Stimulated activated CD4-positive, alpha-beta T cell treated with anti-CD3 and anti-CD28 coated beads, TNF-alpha, amount 100 ng/mL, for 24 hours (primary cell): ENCODE measurements at regions not wholly inside any gene's neighbourhood (a gene's known extent, or its start where the extent isn't known, plus 50 kb on each side); places are given as distances from the start of the nearest gene placed in this dataset.

Source experiments
- DNase-seq, 3 experiments: peaks; one replicate each; pipeline ENCODE4 v3.0.0-alpha.2; 2020; ENCODE audit warnings: low read depth in 3 of 3

- no peak for DNase-seq
These were observed 181.5 kb downstream of the IRX2 start for GRCh38 chr5:2569774-2570542.

- DNase-seq, result no peak
These were observed 182.3 kb downstream of the IRX2 start for GRCh38 chr5:2569176-2569575.

DNA sequence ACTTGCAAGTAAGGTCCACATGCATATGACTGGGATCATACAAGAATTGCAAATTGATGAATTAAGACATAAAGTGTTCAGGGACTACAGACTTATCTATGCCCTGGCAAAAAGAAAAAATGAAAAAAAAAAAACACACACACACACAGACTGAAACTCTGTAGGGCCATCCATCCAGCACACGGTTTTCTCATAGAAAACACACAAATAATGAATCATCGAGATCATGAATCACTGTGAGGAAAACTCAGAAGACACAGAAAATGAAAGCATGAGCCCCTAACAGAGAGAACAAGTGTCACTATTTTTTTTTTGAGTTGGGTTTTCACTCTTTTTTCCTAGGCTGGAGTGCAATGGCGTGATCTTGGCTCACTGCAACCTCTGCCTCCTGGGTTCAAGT, 185.2 kb downstream of the IRX2 start:
- no peak for DNase-seq

DNA sequence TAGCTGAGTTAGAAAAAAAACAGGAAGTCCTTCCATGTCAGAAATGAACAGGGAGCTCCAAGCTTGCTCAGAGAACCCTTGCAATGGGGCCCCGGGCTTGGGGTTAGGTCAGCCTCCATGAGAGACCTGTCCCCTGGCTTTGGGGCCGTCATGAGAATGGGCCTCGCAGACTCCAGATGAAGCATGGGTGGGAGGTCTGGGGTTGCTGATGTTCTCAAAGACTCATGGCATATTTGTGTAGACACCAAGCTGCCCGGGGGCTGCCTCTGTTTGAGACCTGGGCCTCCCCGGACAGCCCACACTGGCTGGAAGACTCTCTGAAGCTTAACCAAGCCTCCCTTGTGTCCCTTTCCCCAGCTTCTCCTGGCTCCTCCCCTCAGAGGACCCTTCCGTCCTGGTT, 186.3 kb downstream of the IRX2 start:
- no peak for DNase-seq

GRCh38 chr5:2563046-2563445, 188.4 kb downstream of the IRX2 start:
- no peak for DNase-seq

DNA sequence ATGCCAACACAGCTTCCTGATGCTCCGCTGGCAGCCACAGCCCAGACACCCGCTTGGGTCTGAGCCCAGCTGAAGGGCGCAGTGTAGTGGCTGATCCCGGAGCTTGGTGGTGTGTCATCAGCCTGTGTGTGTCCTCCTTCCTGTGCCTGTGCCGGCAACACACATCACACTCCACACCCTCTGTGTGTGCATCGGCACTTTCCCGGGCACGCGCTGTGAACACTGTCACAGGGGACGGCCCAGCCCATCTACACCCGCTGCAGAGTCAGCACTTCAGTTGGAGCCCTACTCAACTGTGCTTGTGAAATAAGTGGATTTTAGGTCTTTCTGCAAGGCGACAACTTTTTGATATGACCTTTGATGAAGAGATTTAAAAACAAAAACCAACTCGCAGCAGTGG, 189.4 kb downstream of the IRX2 start:
- no peak for DNase-seq

GRCh38 chr5:2560435-2560834, 191.0 kb downstream of the IRX2 start:
- no peak for DNase-seq

GRCh38 chr5:2557435-2557834, 194.0 kb downstream of the IRX2 start:
- no peak for DNase-seq

- no peak for DNase-seq
These were observed 195.0 kb downstream of the IRX2 start for GRCh38 chr5:2556375-2556966.

DNA sequence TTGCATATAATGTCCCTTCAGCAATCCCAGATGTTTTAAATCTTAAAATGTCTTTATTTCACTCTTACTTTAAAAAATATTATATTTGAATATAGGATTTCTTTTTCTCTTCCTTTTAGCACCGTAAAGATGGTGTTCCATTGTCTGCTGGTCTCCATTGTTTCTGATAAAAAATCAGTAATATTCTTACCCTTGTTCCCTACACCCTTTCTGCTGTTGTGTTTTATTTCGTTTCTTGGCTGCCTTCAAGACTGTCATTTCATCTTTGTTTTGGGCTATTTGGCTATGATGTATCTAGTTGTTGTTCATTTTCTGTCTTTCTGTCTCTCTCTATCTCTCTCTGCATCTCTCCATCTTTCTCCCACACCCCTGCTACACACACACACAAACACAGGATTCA, 197.9 kb downstream of the IRX2 start:
- DNase-seq, result no peak

GRCh38 chr5:2550509-2550908, 201.0 kb downstream of the IRX2 start:
- DNase-seq, result no peak

DNA sequence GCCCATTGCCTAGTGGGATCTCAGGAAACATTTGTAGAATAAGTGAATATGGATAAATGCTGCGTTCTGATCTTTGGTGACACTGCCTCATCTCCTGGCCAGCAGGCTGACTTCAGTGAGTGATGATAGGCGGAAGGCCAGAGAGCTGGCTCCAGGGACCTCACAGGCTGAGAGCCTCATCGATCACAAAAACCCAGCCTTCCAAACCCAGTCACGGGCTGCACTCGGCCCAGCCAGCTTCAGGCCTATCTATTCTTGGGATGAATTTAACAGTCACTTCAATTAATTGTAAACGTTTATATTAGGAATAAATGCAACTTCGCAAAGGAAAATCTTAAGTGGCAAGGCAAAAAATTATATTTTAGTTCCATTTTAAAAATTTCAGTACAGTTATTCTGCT, 201.6 kb downstream of the IRX2 start:
- DNase-seq, result no peak

GRCh38 chr5:2549354-2549753, 202.1 kb downstream of the IRX2 start:
- DNase-seq, result no peak

GRCh38 chr5:2546938-2547337, 204.5 kb downstream of the IRX2 start:
- DNase-seq, result no peak

DNA sequence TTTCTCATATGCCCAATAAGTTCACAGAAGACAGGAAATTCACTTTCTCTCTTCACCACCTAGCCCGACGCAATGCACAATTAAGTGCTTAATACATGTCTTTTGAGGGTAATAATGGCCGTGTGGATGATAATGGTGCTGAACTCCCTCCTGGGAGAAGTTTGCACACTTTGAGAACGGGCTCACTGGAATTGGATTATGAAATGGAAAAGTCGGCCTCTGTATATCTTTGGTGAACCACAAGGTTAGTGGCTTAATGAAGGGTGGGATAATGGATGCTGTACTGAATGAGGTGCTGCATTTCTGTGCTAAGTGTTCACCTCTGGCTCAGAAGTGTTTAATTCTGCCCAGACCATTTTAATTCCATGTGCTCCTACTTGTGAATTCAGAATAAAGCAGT, 207.5 kb downstream of the IRX2 start:
- DNase-seq, result no peak

- DNase-seq, result no peak
These were observed 208.7 kb downstream of the IRX2 start for GRCh38 chr5:2542821-2543220.

GRCh38 chr5:2542026-2542425, 209.5 kb downstream of the IRX2 start:
- DNase-seq, result no peak

- no peak for DNase-seq
These were observed 213.3 kb downstream of the IRX2 start for GRCh38 chr5:2538169-2538568.

GRCh38 chr5:2537378-2538145, 213.9 kb downstream of the IRX2 start:
- no peak for DNase-seq

DNA sequence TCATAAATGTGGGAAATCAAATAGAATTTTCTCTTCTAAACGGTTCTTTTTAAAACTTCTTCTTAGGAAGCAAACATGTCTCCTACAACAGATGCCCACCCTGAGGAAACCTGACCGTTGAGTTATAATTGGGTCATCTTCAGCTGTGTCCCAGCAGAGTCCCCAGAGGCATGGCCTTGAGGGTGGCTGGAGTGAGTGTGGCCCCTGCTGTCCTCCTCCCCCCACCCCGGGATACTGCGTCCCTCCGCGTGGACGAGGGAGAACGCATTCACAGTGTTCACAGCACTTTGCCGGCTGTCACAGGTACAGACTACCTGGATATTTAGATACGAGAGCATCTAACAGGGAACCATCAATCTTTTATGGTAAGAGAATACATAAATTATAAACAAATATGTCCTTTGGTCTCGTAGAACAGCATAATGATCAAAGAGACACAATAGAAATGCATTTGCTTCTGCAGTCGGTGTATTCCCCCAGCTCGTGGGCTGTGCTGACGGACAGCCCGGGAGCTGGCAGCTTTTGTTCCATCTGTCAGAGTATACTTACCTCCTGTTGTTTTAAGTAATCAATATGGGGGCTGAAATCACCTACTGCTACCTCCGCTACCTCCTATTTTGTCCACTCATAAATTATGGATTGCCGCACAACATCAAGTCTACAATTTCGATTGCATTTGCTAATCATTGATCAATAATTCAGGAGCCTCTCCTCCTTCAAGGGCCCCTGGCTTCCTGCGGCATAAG, 214.7 kb downstream of the IRX2 start:
- DNase-seq, result no peak

- DNase-seq, result no peak
These were observed 216.5 kb downstream of the IRX2 start for GRCh38 chr5:2534970-2535369.

- DNase-seq, result no peak
These were observed 217.2 kb downstream of the IRX2 start for GRCh38 chr5:2534251-2534650.
